Ectodermal cell (in vitro differentiated cells): ENCODE measurements at regions not wholly inside any gene's neighbourhood (a gene's known extent, or its start where the extent isn't known, plus 50 kb on each side); places are given as distances from the start of the nearest gene placed in this dataset.

Experiments
- H3K27ac ChIP-seq: 2 replicates; pipeline ENCODE4 v1.7.0; 2013; ENCODE audit warnings: mild to moderate bottlenecking, low read depth, low read length; ENCODE audit not compliant: insufficient read depth, poor library complexity, severe bottlenecking
- H3K27me3 ChIP-seq: 2 replicates; pipeline ENCODE4 v1.7.0; 2013; ENCODE audit warnings: mild to moderate bottlenecking, low read length; ENCODE audit not compliant: insufficient read depth, control insufficient read depth, poor library complexity, severe bottlenecking
- H3K36me3 ChIP-seq: one replicate; pipeline ENCODE4 v1.7.0; 2013; ENCODE audit warnings: low read length; ENCODE audit not compliant: control insufficient read depth, insufficient read depth
- H3K4me1 ChIP-seq: one replicate; pipeline ENCODE4 v1.7.0; 2013; ENCODE audit warnings: low read length; ENCODE audit not compliant: control insufficient read depth, insufficient read depth
- H3K4me3 ChIP-seq: 2 replicates; pipeline ENCODE4 v1.7.0; 2013; ENCODE audit warnings: low read depth, low read length, control low read depth; ENCODE audit not compliant: insufficient read depth
- H3K9me3 ChIP-seq: 2 replicates; pipeline ENCODE4 v1.7.0; 2013; ENCODE audit warnings: mild to moderate bottlenecking, low read length, moderate library complexity; ENCODE audit not compliant: control insufficient read depth
- WGBS, 2 experiments: methylation state at CpG; one replicate each; pipeline ENCODE4 v1.1.7; 2013; ENCODE audit warnings: missing lambda C conversion rate in 2 of 2; 5-methylcytosine and 5-hydroxymethylcytosine counted together

- no peak overlapping the region for H3K27ac ChIP-seq
- no peaks in the 10 kb centered on the region for H3K4me1 ChIP-seq
- H3K9me3 ChIP-seq: no peaks in the 10 kb centered on the region
Measured at GRCh38 chr4:177895136-177895535, 452.9 kb upstream of the AGA start.

GRCh38 chr4:177901786-177902185 is 459.5 kb upstream of the AGA start:
- no peaks in the 10 kb centered on the region for H3K9me3 ChIP-seq
- H3K27ac ChIP-seq: no peak overlapping the region
- no peaks in the 10 kb centered on the region for H3K4me1 ChIP-seq
- no peaks in the 10 kb centered on the region for H3K27me3 ChIP-seq
- H3K4me3 ChIP-seq: no peak overlapping the region
- H3K36me3 ChIP-seq: no peaks in the 10 kb centered on the region

More at GRCh38 chr4:177895136-177895535, 452.9 kb upstream of the AGA start:
- no peaks in the 10 kb centered on the region for H3K27me3 ChIP-seq
- H3K36me3 ChIP-seq: no peaks in the 10 kb centered on the region
- H3K4me3 ChIP-seq: no peak overlapping the region

GRCh38 chr4:177902386-177902785 is 460.1 kb upstream of the AGA start:
- Histone ChIP-seq H3K27me3 (no peaks in the 10 kb centered on the region), H3K36me3 (no peaks in the 10 kb centered on the region), H3K4me3 (no peak overlapping the region), H3K27ac (no peak overlapping the region), H3K9me3 (no peaks in the 10 kb centered on the region), H3K4me1 (no peaks in the 10 kb centered on the region)
- WGBS, 2 experiments: no CpG with 5 or more reads among the region's 1 CpG

GRCh38 chr4:177907736-177908424 is 465.6 kb upstream of the AGA start:
- H3K9me3 ChIP-seq: no peaks in the 10 kb centered on the region
- H3K27me3 ChIP-seq: no peaks in the 10 kb centered on the region
- H3K36me3 ChIP-seq: no peaks in the 10 kb centered on the region
- H3K4me3 ChIP-seq: no peak overlapping the region
- 80 to 81% methylated on average over 11 of the region's 11 CpGs for WGBS, 2 experiments
- no peaks in the 10 kb centered on the region for H3K4me1 ChIP-seq
- H3K27ac ChIP-seq: no peak overlapping the region

GRCh38 chr4:177921715-177922114 is 479.5 kb upstream of the AGA start:
- Histone ChIP-seq H3K36me3 (no peaks in the 10 kb centered on the region), H3K4me3 (no peak overlapping the region), H3K27me3 (no peaks in the 10 kb centered on the region), H3K9me3 (no peaks in the 10 kb centered on the region), H3K27ac (no peak overlapping the region), H3K4me1 (no peaks in the 10 kb centered on the region)
- WGBS, 2 experiments: 100% methylated on average over 1 of the region's 1 CpG; no CpG with 5 or more reads in 1 of the 2 experiments

GRCh38 chr4:177923888-177924287 is 481.7 kb upstream of the AGA start:
- Histone ChIP-seq H3K4me1 (no peaks in the 10 kb centered on the region), H3K27me3 (no peaks in the 10 kb centered on the region), H3K27ac (no peak overlapping the region), H3K4me3 (no peak overlapping the region), H3K36me3 (no peaks in the 10 kb centered on the region), H3K9me3 (no peaks in the 10 kb centered on the region)

GRCh38 chr4:177937041-177937440 is 494.8 kb upstream of the AGA start:
- Histone ChIP-seq H3K36me3 (no peaks in the 10 kb centered on the region), H3K4me3 (no peak overlapping the region), H3K27me3 (no peaks in the 10 kb centered on the region), H3K27ac (no peak overlapping the region), H3K4me1 (no peaks in the 10 kb centered on the region), H3K9me3 (no peaks in the 10 kb centered on the region)
- 92% methylated on average over 5 of the region's 5 CpGs for WGBS, 2 experiments

GRCh38 chr4:177938226-177938625 is 496.0 kb upstream of the AGA start:
- H3K4me3 ChIP-seq: no peak overlapping the region
- H3K27me3 ChIP-seq: no peaks in the 10 kb centered on the region
- H3K27ac ChIP-seq: no peak overlapping the region
- no peaks in the 10 kb centered on the region for H3K9me3 ChIP-seq
- whole genome bisulfite sequencing, 2 experiments: 88 to 97% methylated on average over 3 of the region's 3 CpGs
- H3K4me1 ChIP-seq: no peaks in the 10 kb centered on the region
- no peaks in the 10 kb centered on the region for H3K36me3 ChIP-seq

GRCh38 chr4:177945268-177945667 is 503.0 kb upstream of the AGA start:
- no peak overlapping the region for H3K27ac ChIP-seq
- H3K27me3 ChIP-seq: no peaks in the 10 kb centered on the region
- H3K4me1 ChIP-seq: no peaks in the 10 kb centered on the region
- H3K36me3 ChIP-seq: no peaks in the 10 kb centered on the region
- H3K9me3 ChIP-seq: no peaks in the 10 kb centered on the region
- 59 to 74% methylated on average over 2 of the region's 2 CpGs for WGBS, 2 experiments
- no peak overlapping the region for H3K4me3 ChIP-seq

- 100% methylated on average over 1 of the region's 1 CpG for WGBS, 2 experiments
Measured at GRCh38 chr4:177947607-177948006, 505.4 kb upstream of the AGA start.

GRCh38 chr4:177948853-177949252 is 506.6 kb upstream of the AGA start:
- H3K27ac ChIP-seq: no peak overlapping the region
- 96 to 97% methylated on average over 4 of the region's 4 CpGs for WGBS, 2 experiments
- no peaks in the 10 kb centered on the region for H3K4me1 ChIP-seq
- H3K9me3 ChIP-seq: no peaks in the 10 kb centered on the region
- no peaks in the 10 kb centered on the region for H3K27me3 ChIP-seq
- H3K36me3 ChIP-seq: no peaks in the 10 kb centered on the region
- no peak overlapping the region for H3K4me3 ChIP-seq

More at GRCh38 chr4:177947607-177948006, 505.4 kb upstream of the AGA start:
- Histone ChIP-seq H3K4me1 (no peaks in the 10 kb centered on the region), H3K27me3 (no peaks in the 10 kb centered on the region), H3K36me3 (no peaks in the 10 kb centered on the region), H3K4me3 (no peak overlapping the region), H3K27ac (no peak overlapping the region), H3K9me3 (no peaks in the 10 kb centered on the region)
